ENCODE measurements at regions not wholly inside any gene's neighbourhood (a gene's known extent, or its start where the extent isn't known, plus 50 kb on each side); places are given as distances from the start of the nearest gene placed in this dataset.

- no peak for DNase-seq (ENCODE audit: low spot score)
These were observed 339.9 kb upstream of the TGFBR2 start for GRCh38 chr3:30266524-30266923.

GRCh38 chr3:30268288-30268687 is 338.1 kb upstream of the TGFBR2 start:
- no peak for DNase-seq (ENCODE audit: low spot score)

DNA sequence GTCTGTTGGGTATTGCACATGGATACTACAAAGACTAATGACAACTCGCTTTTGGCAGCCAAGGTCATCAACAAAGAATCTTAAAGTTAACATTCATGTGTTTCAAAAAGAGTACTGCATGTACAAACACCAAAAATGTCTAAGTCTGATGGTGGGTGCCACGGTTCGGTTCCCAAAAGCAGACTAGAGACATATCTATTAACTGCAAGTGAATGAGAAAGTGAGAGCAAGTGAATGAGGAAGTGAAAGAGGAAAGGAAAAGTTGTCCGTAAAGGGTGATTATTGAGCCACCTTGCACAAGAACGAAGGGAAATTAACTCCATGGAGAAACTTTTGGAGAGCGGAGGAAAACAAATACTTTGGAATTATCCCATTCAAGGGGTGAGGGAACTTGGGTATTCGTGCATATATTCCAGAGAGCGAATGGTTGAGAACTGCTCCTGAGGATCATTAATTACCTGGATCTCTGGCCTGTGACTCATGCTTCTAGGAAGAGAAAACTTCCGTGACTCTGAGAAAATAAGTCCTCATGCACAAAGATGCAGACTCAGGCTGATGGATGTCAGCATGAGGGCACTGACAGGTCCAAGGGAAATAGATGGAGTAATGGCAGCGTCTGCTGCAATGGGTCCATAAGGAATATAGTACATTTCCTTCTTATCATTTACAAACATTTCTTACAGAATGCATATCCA is 336.5 kb upstream of the TGFBR2 start:
- no peak for DNase-seq (ENCODE audit: low spot score)

GRCh38 chr3:30271781-30272180 is 334.6 kb upstream of the TGFBR2 start:
- DNase-seq (ENCODE audit: low spot score): no peak

- no peak for DNase-seq (ENCODE audit: low spot score)
These were observed 332.9 kb upstream of the TGFBR2 start for GRCh38 chr3:30273304-30274072.

GRCh38 chr3:30277494-30277893 is 328.9 kb upstream of the TGFBR2 start:
- DNase-seq (ENCODE audit: low spot score): no peak

GRCh38 chr3:30281526-30281925 is 324.9 kb upstream of the TGFBR2 start:
- no peak for DNase-seq (ENCODE audit: low spot score)

GRCh38 chr3:30282154-30282696 is 324.2 kb upstream of the TGFBR2 start:
- peak; percentile 71 for DNase-seq (ENCODE audit: low spot score)

DNA sequence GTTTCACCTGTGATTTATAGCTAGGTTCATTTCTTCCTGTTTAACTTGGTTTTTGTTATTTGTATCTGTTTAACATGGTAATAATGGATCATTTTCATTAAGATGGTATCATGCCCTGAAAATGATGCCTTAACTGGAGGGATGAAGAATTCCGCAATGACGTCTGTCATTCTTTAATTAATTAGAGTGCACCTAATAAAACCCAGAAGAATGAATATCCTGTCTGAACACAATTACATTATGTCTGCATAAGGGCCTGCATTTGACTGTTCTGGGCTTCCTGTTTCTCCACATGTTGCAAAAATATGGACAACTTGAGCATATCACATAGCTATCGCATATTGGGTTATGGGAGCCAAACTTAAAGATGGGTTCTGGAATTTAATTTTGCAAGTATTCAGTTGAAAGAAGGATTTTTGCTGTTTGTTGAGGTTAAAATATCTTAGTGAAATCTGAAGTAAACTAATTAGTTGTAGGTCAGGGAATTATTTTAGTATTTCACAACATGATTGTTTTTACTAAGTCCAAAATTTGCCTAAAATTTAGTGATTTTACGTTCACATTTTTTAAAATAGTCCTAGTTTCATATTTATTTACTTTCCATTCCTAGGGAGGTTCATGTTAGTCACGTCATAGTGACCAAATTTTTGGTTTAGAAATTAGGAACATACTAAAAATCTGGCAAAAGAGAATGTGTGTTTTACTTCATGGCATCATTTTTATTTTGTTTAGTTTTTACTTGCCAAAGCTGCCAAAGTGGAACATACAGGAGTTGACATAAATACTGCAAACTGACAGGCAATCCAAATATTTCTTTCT is 321.0 kb upstream of the TGFBR2 start:
- DNase-seq (ENCODE audit: low spot score): no peak

DNA sequence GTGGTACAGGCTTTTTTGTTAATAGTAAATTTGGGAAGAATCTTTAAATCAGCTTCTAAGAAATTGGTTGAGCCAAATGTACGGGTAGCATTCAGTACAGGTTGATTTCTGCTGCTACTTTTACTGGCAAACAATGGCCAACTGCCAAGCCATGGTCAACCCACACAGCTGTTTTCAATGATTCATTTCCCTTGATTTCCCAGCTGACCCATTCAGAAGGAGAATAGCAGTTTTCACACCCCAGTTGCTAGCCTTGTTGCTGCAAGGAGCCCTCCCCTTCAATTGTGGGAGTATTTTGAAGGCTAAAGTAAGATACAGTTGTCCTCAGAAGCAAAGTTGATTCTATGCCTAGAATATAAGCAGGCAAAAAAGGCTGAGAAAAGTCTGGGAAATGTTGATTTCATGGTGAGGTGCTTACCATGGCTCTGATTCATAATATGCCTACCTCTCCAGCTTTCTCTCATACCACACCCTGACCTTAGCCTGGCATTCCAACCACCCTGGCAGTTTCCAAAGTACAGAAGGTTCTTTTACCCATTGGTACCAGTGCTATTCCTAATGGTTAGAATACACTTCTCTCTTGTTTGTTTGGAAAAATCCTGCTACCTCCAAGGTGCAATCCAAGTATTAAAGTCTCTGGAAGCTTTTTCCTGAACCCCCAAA is 320.3 kb upstream of the TGFBR2 start:
- DNase-seq (ENCODE audit: low spot score): peak; percentile 70

DNA sequence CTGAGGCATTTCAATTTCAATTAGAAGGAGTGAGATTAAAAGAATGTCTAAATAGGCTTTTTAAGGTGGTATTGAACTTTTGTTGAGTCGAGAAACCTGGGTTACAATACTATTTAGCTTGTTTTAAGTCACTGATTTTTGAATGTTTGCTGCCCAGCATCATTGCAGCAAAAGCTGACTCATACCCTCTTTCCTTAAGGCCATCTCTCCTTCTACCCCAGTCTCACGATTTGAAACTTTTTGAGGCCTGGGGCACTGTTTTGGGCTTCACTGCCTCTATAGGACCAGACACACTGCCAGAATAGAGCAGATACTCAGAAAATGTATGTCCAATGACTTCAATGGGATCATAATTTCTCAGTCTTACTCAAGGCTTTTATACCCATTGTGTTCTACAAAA is 319.6 kb upstream of the TGFBR2 start:
- no peak for DNase-seq (ENCODE audit: low spot score)

DNA sequence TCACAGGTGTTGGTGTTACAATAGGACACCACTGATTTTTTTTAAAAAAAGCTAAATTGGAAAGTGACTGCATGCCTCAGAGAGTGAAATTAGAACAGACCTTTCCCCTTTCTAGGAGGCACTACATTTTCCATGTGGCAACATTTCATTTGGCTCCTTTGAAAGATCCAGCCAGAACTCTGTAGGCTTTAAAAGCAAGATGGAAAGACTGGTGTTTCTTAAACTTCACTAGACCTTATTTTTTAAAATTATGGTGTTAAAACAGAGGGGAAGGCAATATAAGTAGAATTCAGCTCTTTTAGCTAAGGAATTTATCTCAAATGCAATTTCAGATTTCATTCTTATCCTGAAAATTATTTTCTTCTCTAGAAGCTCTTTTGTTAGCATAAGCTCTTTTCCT is 317.6 kb upstream of the TGFBR2 start:
- DNase-seq (ENCODE audit: low spot score): no peak

DNA sequence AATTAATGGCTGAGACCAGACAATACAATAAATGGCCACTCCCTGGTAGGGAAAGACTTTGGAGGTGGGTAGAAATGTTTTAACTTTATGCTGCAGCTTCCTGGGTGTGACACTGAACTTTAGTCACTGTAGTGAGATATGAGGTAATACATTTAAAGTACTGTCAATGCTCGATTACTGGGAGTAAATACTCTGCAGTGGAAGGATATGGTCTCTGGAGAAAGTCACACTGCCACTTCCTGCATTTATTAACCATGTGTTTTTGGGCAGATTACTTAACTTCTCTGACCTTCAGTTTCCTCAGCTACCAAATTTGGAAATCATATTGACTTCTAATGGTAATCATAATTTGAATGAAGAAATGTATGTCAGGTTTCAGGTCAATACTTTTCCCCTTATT is 317.1 kb upstream of the TGFBR2 start:
- DNase-seq (ENCODE audit: low spot score): no peak

DNA sequence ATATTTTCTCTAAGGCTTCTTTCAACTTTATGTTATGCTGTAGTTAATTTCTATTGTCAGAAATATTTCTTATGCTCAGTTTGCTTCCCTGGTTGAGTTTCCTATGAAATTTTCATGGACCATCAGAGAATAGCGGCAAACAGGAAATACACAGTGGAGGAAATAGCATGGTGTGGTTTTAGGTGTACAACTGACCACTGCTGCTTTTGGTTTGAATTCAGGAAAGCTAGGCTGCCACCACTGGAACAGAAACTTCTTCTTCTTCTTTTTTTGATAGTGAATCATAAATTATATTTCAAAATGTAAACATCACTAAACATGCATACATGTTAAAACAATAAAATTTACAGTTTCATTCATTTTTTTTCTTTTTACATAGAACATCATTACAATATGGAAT is 316.6 kb upstream of the TGFBR2 start:
- no peak for DNase-seq (ENCODE audit: low spot score)

DNA sequence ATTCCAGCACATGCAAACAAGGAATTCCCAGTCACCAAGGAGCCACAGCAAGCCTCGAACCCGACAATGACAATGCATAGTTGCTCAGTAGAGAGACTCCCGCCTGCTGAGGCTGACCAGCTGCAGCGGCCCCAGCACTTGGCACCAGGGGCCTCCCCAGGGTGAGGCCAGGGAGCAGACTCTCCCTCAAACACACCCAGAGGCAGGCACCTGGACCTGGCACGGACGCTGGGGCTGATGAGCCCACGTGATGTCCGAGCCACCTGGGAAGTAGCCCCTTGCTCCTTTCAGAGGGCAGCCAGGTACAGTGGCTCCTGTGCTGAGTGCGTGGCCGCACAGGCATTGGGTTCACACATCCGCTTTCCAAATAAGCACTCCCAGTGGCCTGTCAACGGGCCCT is 315.9 kb upstream of the TGFBR2 start:
- no peak for DNase-seq (ENCODE audit: low spot score)

- no peak for DNase-seq (ENCODE audit: low spot score)
These were observed 314.1 kb upstream of the TGFBR2 start for GRCh38 chr3:30292192-30292893.

- no peak for DNase-seq (ENCODE audit: low spot score)
These were observed 312.7 kb upstream of the TGFBR2 start for GRCh38 chr3:30293621-30294240.

- DNase-seq (ENCODE audit: low spot score): no peak
These were observed 312.1 kb upstream of the TGFBR2 start for GRCh38 chr3:30294241-30294667.

GRCh38 chr3:30297112-30297511 is 309.3 kb upstream of the TGFBR2 start:
- no peak for DNase-seq (ENCODE audit: low spot score)

DNA sequence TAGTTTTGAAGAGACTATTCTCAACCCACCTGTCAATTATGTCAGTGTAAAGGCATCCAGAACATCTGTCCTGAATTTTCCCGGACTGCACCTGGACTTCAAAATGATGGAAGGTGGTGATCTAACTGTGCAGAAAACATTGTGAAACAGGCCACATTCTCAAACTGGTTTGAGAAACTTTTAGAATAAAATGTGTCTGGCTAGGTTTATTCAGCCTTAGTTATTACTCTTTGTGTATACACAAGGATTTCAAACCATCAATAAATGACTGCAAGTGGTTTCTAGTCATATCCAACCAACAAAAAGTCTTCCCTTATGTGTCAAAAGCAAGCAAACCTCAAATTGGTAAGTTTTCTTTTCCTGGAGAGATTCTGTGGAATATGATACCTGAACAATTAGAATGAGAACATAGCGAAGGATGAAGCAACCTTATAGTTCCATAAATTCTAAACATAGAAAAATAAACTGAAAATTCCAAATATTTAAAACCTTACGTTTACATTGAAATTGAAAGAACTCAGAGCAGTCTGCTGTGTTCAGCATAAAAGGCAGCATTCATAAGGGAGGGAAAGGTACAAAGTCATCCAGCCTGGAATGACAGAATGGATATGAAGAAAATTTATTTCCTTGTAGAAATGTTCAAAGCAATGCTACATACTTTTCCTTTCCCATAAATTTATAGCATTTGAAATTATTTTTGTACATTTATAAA is 306.6 kb upstream of the TGFBR2 start:
- no peak for DNase-seq (ENCODE audit: low spot score)

All from GM03348 (cell line).